ENCODE measurements at regions not wholly inside any gene's neighbourhood (a gene's known extent, or its start where the extent isn't known, plus 50 kb on each side); places are given as distances from the start of the nearest gene placed in this dataset.

- Histone ChIP-seq H3K27me3 (peaks cover 0 to 4% of the 10 kb centered on the region in 2 donors), H3K4me3 (no peak overlapping the region), H3K9me3 (no peaks in the 10 kb centered on the region), H3K27ac (no peak overlapping the region), H3K4me1 (no peaks in the 10 kb centered on the region), H3K36me3 (no peaks in the 10 kb centered on the region)
- TF ChIP-seq CTCF (IDR thresholded peaks at IDR 0.05): no peak
- ATAC-seq: no peak
- intact Hi-C loops (cut with DNase I): no loop called here
- no peak for DNase-seq
These were observed 191.3 kb upstream of the PFKP start for GRCh38 chr10:2876032-2876431.

- ATAC-seq: no peak
- no peak for TF ChIP-seq CTCF (IDR thresholded peaks at IDR 0.05)
- intact Hi-C loops (cut with DNase I): no loop called here
These were observed 192.4 kb upstream of the PFKP start for GRCh38 chr10:2874963-2875362.

GRCh38 chr10:2873769-2874168 is 193.6 kb upstream of the PFKP start:
- H3K27ac ChIP-seq: no peak overlapping the region
- intact Hi-C loops (cut with DNase I): no loop called here
- ATAC-seq (no peak), DNase-seq (no peak)
- no peak overlapping the region for H3K4me3 ChIP-seq
- H3K4me1 ChIP-seq: no peaks in the 10 kb centered on the region
- H3K27me3 ChIP-seq: peaks cover 0 to 15% of the 10 kb centered on the region in 2 donors
- no peaks in the 10 kb centered on the region for H3K9me3 ChIP-seq
- TF ChIP-seq CTCF (IDR thresholded peaks at IDR 0.05): no peak
- H3K36me3 ChIP-seq: no peaks in the 10 kb centered on the region

More at GRCh38 chr10:2874963-2875362, 192.4 kb upstream of the PFKP start:
- H3K4me3 ChIP-seq: no peak overlapping the region
- no peak for DNase-seq
- no peaks in the 10 kb centered on the region for H3K4me1 ChIP-seq
- H3K27ac ChIP-seq: no peak overlapping the region
- H3K27me3 ChIP-seq: peaks cover 0 to 6% of the 10 kb centered on the region in 2 donors
- no peaks in the 10 kb centered on the region for H3K9me3 ChIP-seq
- H3K36me3 ChIP-seq: no peaks in the 10 kb centered on the region

GRCh38 chr10:2871673-2872219 is 195.6 kb upstream of the PFKP start:
- H3K27me3 ChIP-seq: peaks cover 0 to 22% of the 10 kb centered on the region in 2 donors
- no peaks in the 10 kb centered on the region for H3K4me1 ChIP-seq
- no peak for TF ChIP-seq CTCF (IDR thresholded peaks at IDR 0.05)
- H3K4me3 ChIP-seq: no peak overlapping the region
- no peak for ATAC-seq
- H3K36me3 ChIP-seq: no peaks in the 10 kb centered on the region
- H3K27ac ChIP-seq: no peak overlapping the region
- H3K9me3 ChIP-seq: no peaks in the 10 kb centered on the region
- no peak for DNase-seq
- intact Hi-C loops (cut with DNase I): no loop called here

- no peak for TF ChIP-seq CTCF (IDR thresholded peaks at IDR 0.05)
- intact Hi-C loops (cut with DNase I): no loop called here
- no peak for ATAC-seq
These were observed 196.7 kb upstream of the PFKP start for GRCh38 chr10:2870654-2871053.

More at GRCh38 chr10:2870654-2871053, 196.7 kb upstream of the PFKP start:
- Histone ChIP-seq H3K4me3 (no peak overlapping the region), H3K27me3 (peaks cover 0 to 22% of the 10 kb centered on the region in 2 donors), H3K27ac (no peak overlapping the region), H3K4me1 (no peaks in the 10 kb centered on the region), H3K9me3 (no peaks in the 10 kb centered on the region), H3K36me3 (no peaks in the 10 kb centered on the region)
- no peak for DNase-seq
